Activated T-cell treated with anti-CD3 and anti-CD28 coated beads, Interleukin-2, amount 50 U/mL, for 72 hours (primary cell): ENCODE measurements at regions not wholly inside any gene's neighbourhood (a gene's known extent, or its start where the extent isn't known, plus 50 kb on each side); places are given as distances from the start of the nearest gene placed in this dataset.

Experiments
- ATAC-seq, 2 donors: fragments of 150-1000 bp; cut with Tn5 transposase; replicated peaks in 1 of 2; 2 replicates each; pipeline ENCODE4 v1.10.0; 2021; ENCODE audit warnings: moderate library complexity in 2 of 2, mild to moderate bottlenecking in 1 of 2
- DNase-seq, 2 donors: peaks; one replicate each; pipeline ENCODE4 v3.0.0; 2021 to 2022; ENCODE audit warnings: mixed read lengths in 1 of 2
- H3K27ac Mint-ChIP-seq: one replicate; pipeline ENCODE4 v1.8.0; 2022; ENCODE audit warnings: mild to moderate bottlenecking, moderate library complexity, mixed read lengths
- H3K27me3 Mint-ChIP-seq: one replicate; pipeline ENCODE4 v1.8.0; 2022; ENCODE audit warnings: low read depth, mixed read lengths
- H3K36me3 Mint-ChIP-seq, 2 donors: one replicate each; pipeline ENCODE4 v1.8.0; 2022; ENCODE audit warnings: mixed read lengths in 2 of 2, mild to moderate bottlenecking in 1 of 2; ENCODE audit not compliant: insufficient read depth in 2 of 2
- H3K4me1 Mint-ChIP-seq: one replicate; pipeline ENCODE4 v1.8.0; 2022; ENCODE audit warnings: low read depth, mixed read lengths
- H3K4me3 Mint-ChIP-seq, 2 donors: one replicate each; pipeline ENCODE4 v1.8.0; 2022; ENCODE audit warnings: mild to moderate bottlenecking in 2 of 2, mixed read lengths in 2 of 2, moderate library complexity in 2 of 2
- H3K9me3 Mint-ChIP-seq, 2 donors: one replicate each; pipeline ENCODE4 v1.8.0; 2022; ENCODE audit warnings: mixed read lengths in 2 of 2

DNA sequence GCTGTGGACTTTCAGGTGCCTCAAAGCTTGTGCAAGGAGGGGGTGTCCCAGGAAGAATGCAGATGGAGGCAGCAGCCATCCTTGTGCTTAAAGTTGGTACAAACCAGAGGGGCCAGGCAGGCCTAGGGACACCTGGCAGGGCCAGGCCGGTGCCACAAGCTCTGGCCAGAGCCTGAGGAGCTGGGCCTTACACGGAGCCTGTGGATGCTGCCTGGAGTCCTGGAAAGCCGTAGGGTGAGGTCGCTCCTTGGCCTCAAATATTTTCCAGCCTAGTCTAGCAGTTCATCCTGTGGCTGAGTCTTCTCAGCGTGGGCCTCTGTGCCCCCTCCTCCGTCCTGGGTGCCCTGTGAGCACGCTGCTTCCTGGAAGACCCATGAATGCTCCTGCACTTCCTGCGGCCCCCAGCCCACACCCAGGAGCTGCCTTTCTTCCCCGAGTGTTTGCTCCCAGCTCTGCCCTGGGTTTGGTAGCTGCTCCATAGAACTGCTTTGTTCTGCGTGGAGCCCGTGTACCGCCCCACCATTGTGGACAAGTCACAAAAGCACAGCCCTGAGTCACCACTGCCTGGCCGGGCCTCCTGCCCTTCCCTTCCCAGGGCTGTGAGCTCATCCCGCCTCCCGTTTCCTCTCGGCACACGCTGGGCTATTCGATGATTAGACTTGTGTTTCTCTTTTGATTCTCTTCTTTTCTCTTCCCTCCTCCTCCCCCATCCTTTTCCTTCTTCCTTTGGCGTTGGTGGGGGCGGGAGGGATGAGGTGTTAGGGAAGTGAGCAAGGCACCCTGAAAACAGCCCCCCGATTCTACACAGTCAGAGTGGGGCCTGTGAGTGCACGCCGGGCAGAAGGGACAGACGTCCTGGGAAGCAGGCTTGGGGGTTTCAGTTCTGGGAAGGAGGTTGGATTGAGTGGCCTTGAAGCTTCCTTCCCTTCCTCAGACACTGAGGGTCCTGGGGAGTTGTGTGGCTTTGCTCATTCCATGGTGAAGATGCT is 73.2 kb upstream of the SHH start:
- DNase-seq (no peak), ATAC-seq (no peak)
- H3K4me3 Mint-ChIP-seq: no peak overlapping the region
- H3K27me3 Mint-ChIP-seq: no peaks in the 10 kb centered on the region
- H3K9me3 Mint-ChIP-seq: no peaks in the 10 kb centered on the region
- H3K27ac Mint-ChIP-seq: no peak overlapping the region
- no peaks in the 10 kb centered on the region for H3K36me3 Mint-ChIP-seq
- H3K4me1 Mint-ChIP-seq: no peaks in the 10 kb centered on the region

- H3K27me3 Mint-ChIP-seq: peaks cover 3% of the 10 kb centered on the region
- H3K36me3 Mint-ChIP-seq: no peaks in the 10 kb centered on the region
- H3K4me1 Mint-ChIP-seq: no peaks in the 10 kb centered on the region
- DNase-seq: no peak
- no peak overlapping the region for H3K27ac Mint-ChIP-seq
- H3K4me3 Mint-ChIP-seq: no peak overlapping the region
- H3K9me3 Mint-ChIP-seq: no peaks in the 10 kb centered on the region
- ATAC-seq: no peak
Measured at GRCh38 chr7:155884225-155885166, 72.2 kb upstream of the SHH start.

- Mint-ChIP-seq H3K9me3 (no peaks in the 10 kb centered on the region), H3K4me1 (no peaks in the 10 kb centered on the region), H3K27me3 (peaks cover 5% of the 10 kb centered on the region), H3K36me3 (no peaks in the 10 kb centered on the region), H3K4me3 (no peak overlapping the region), H3K27ac (no peak overlapping the region)
- ATAC-seq: no peak
- DNase-seq: no peak
Measured at GRCh38 chr7:155883491-155884224, 71.4 kb upstream of the SHH start.

GRCh38 chr7:155882596-155882995 is 70.3 kb upstream of the SHH start:
- Mint-ChIP-seq H3K4me1 (no peaks in the 10 kb centered on the region), H3K27me3 (peaks cover 5% of the 10 kb centered on the region), H3K9me3 (no peaks in the 10 kb centered on the region), H3K36me3 (no peaks in the 10 kb centered on the region), H3K4me3 (no peak overlapping the region), H3K27ac (no peak overlapping the region)
- no peak for ATAC-seq
- no peak for DNase-seq

DNA sequence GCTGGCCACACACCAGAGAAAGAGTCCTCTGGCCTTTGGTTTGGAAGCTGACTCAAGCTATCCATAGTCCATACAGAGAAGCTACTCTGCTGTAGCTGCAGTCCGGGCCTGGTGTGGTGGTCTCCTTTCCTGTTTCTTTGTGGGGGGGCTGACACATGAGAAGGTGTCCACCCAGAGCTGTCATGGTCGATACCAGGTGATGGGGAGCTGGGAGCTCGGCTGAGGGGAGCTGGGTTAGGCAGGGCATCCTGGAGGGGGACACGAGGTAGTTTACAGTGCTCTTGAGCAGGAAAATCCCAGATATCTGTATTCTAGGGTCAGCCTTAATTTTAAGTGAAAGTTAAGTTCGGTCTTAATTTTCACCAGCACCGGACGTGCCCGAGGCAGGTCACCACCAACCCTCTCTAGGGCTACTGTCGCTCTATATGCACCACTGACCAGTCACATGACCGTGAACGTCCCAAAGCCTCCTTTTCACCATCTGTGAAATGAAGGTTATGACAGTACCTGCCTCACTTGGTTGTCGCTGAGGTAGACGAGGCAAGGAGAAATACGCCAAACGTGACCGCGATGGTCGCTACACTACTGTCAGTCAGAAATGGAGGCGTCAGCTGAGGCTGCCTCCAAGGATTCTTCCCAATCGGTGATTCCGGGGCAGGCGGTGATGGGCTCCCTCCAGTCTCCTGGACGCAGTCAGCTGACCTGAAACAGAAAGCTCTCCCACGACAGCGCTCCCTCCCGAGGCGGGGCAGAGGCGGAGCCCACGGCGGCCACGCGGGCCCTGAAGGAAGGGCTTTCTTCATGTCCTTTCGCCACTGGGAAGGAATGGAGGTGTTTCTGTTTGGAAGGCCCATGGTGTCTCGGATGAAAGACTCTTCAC is 69.4 kb upstream of the SHH start:
- no peaks in the 10 kb centered on the region for H3K36me3 Mint-ChIP-seq
- no peak overlapping the region for H3K27ac Mint-ChIP-seq
- H3K27me3 Mint-ChIP-seq: peaks cover 12% of the 10 kb centered on the region
- no peak for ATAC-seq
- no peaks in the 10 kb centered on the region for H3K9me3 Mint-ChIP-seq
- no peak overlapping the region for H3K4me3 Mint-ChIP-seq
- no peak for DNase-seq
- H3K4me1 Mint-ChIP-seq: no peaks in the 10 kb centered on the region

DNA sequence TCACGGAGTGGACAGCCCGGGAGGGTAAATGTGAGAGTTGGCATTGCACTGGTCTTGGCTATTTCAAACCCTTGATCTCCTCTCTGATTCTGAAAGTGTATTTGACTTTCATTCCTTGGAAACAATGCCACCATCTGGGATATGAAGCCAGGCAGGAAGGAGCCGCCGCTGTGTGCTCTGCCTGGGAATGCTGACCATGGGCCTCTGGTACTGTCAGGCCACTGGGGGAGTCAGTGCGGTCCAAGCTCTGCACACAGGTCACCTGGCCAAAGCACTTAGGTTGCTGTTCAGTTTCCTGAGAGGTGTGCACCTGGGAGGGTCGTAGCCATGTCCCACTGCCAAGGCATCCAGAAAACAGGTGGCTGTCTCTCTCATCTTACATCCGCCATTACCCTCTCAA is 68.5 kb upstream of the SHH start:
- ATAC-seq: no peak
- Mint-ChIP-seq H3K4me3 (no peak overlapping the region), H3K36me3 (no peaks in the 10 kb centered on the region), H3K27me3 (peaks cover 12% of the 10 kb centered on the region), H3K4me1 (no peaks in the 10 kb centered on the region), H3K9me3 (no peaks in the 10 kb centered on the region), H3K27ac (no peak overlapping the region)
- DNase-seq: no peak

DNA sequence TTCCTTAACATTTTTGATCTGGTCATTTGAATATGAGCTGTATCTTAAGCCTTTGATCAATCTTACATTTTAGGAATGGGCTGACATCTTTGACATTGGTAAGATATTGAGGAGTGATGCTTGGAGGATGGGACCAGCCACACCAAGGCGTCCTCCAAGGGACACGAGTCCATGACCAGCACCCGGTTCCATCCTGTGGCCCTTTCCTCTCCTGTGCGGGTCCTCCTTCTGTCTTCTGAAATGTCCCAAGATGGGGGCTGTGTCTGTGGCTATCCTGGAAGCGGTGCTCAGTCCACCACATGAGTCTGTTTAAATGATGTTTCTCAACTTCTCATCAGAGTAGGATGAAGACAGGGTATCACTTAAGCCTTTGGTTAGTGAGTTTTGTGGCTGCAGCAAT is 67.3 kb upstream of the SHH start:
- no peaks in the 10 kb centered on the region for H3K36me3 Mint-ChIP-seq
- H3K9me3 Mint-ChIP-seq: no peaks in the 10 kb centered on the region
- DNase-seq: no peak

GRCh38 chr7:155878674-155879073 is 66.4 kb upstream of the SHH start:
- DNase-seq: no peak
- H3K4me3 Mint-ChIP-seq: no peak overlapping the region
- no peaks in the 10 kb centered on the region for H3K4me1 Mint-ChIP-seq
- peaks cover 23% of the 10 kb centered on the region for H3K27me3 Mint-ChIP-seq
- ATAC-seq: no peak
- H3K9me3 Mint-ChIP-seq: no peaks in the 10 kb centered on the region
- no peak overlapping the region for H3K27ac Mint-ChIP-seq
- no peaks in the 10 kb centered on the region for H3K36me3 Mint-ChIP-seq

More for the DNA sequence above, 67.3 kb upstream of the SHH start:
- Mint-ChIP-seq H3K27me3 (peaks cover 17% of the 10 kb centered on the region), H3K4me3 (no peak overlapping the region), H3K27ac (no peak overlapping the region), H3K4me1 (no peaks in the 10 kb centered on the region)
- no peak for ATAC-seq

- no peak for DNase-seq
- peaks cover 23% of the 10 kb centered on the region for H3K27me3 Mint-ChIP-seq
- no peak overlapping the region for H3K4me3 Mint-ChIP-seq
- no peaks in the 10 kb centered on the region for H3K36me3 Mint-ChIP-seq
- H3K9me3 Mint-ChIP-seq: no peaks in the 10 kb centered on the region
- ATAC-seq: no peak
- no peaks in the 10 kb centered on the region for H3K4me1 Mint-ChIP-seq
- no peak overlapping the region for H3K27ac Mint-ChIP-seq
Measured at GRCh38 chr7:155878250-155878649, 66.0 kb upstream of the SHH start.

DNA sequence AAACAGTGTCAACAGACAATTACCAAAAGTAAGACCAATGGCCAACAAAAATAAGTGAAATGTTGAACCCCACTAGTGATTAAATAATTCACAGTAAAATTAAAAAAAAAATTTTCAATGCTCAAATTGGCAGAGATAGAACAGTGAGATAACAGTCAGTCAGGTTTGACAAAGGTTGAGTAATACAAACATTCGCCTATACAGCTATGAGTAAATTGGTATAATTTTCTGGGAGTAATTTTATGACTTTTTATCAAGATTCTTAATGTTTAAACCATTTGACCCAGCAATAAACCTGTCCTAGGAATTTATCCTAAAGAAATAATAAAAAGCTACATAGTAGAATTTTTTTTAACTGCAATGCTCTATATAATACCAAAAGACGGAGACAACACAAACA is 64.9 kb upstream of the SHH start:
- Mint-ChIP-seq H3K27ac (no peak overlapping the region), H3K36me3 (no peaks in the 10 kb centered on the region), H3K4me3 (no peak overlapping the region), H3K9me3 (no peaks in the 10 kb centered on the region), H3K4me1 (no peaks in the 10 kb centered on the region), H3K27me3 (peaks cover 23% of the 10 kb centered on the region)
- DNase-seq (no peak), ATAC-seq (no peak)

DNA sequence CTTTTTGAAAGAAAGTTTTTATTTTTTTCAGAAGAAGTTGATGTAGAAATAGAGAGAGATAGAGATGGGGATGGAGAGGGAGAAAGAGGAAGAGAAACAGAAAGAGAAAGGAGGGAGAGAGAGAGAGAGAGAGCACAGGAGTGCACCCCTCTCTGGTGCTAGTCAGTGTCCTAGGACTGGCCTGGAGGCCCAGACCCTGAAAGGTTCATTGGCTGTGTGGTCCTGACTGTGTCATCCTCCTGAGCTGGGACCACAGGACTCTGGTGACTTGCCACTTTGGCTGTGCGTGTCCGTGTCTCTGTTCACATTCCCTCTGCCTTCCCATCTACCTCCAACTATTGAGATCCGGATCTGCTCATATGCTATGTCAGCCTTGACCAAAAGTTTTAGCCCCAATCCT is 62.1 kb upstream of the SHH start:
- H3K36me3 Mint-ChIP-seq: no peaks in the 10 kb centered on the region
- peaks cover 24% of the 10 kb centered on the region for H3K27me3 Mint-ChIP-seq
- no peak overlapping the region for H3K4me3 Mint-ChIP-seq
- DNase-seq (no peak), ATAC-seq (no peak)
- no peak overlapping the region for H3K27ac Mint-ChIP-seq
- H3K9me3 Mint-ChIP-seq: no peaks in the 10 kb centered on the region
- H3K4me1 Mint-ChIP-seq: no peaks in the 10 kb centered on the region

DNA sequence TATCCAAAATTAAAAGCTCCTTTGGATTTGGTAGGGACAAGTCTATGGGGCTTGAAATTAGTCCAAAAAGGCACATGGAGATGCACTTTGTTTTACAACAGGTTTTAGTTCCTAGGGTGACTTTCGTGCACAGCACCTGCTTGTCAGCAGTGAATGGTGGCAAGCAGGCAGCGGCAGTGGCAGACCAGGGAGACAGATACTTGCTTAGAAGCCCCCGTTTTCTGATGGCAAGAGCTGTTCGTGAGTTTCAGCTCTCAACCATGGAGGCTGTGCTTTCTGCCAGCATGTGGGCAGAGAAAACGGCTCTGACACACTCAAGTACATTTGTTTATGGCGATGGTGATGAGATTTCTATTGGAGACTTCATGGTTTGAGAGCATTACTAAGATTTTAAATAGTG is 61.7 kb upstream of the SHH start:
- no peaks in the 10 kb centered on the region for H3K36me3 Mint-ChIP-seq
- no peak overlapping the region for H3K4me3 Mint-ChIP-seq
- no peaks in the 10 kb centered on the region for H3K4me1 Mint-ChIP-seq
- no peak overlapping the region for H3K27ac Mint-ChIP-seq
- ATAC-seq (no peak), DNase-seq (no peak)
- H3K27me3 Mint-ChIP-seq: peaks cover 24% of the 10 kb centered on the region
- no peaks in the 10 kb centered on the region for H3K9me3 Mint-ChIP-seq
